ENCODE measurements at regions not wholly inside any gene's neighbourhood (a gene's known extent, or its start where the extent isn't known, plus 50 kb on each side); places are given as distances from the start of the nearest gene placed in this dataset.
"Not testable (repeated sequence)": the region's sequence is repeated elsewhere in the genome, so short reads cannot be mapped to it uniquely, and the experiment has no call there.

DNA sequence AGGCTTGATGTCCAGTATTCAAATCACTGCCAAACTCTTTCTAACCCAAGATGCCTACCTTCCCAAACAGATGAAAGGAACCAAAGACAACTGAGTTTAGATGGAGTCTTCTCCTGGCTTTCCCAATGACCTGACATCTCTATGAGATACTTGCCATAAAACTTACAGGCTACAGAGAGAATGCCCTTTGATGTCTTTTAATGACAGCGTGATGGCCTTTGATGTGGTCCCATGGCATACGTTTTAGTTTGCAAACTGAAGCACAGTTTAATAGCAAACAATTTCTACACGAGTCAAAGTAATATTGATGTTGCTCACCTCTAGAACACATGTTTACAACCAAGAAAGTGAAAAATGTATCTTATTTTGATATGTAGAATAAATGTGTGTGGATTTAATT is 73.2 kb downstream of the ZIC4 start:
- DNase-seq: no peak

DNA sequence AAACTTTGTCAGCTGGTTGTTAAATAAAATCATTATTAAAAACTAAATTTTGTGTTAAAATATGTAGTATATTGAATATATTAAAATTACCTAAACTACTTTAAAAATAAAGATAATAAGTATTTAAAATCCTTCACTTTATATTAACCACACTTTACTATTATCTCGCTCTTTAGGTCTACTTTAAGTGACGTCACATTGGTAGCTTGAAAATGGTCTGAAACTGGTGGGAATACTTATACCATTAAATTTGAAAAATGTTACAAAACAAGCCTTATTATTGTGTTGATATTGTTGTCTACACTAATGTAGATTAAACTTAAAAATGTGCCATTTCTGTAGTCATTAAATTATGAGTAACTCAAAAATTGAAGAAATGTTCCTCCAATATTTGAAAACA is 77.6 kb downstream of the ZIC4 start:
- no peak for DNase-seq

- no peak for DNase-seq
Observed at GRCh38 chr3:147324356-147324755, 82.0 kb downstream of the ZIC4 start.

DNA sequence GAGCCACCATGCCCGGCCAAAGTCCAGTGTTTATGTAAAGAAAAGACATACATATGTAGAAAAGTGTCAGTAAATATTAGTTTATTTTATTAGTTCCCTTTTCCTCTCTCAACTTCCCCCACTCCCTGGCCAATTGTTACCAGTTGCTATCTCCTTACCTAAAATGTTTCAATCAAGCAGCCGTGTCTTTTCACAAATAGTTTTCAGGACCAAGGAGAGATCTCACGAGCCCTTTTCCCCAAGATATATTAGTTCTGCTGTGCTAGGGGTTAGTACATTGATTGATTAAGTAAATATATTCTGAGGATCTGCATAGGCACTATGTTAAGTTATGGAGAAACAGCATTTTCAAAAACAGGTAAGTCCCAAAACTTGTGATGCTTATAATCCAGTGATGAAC is 87.4 kb downstream of the ZIC4 start:
- no peak for DNase-seq

GRCh38 chr3:147317080-147317479 is 89.3 kb downstream of the ZIC4 start:
- not testable (repeated sequence) for DNase-seq

DNA sequence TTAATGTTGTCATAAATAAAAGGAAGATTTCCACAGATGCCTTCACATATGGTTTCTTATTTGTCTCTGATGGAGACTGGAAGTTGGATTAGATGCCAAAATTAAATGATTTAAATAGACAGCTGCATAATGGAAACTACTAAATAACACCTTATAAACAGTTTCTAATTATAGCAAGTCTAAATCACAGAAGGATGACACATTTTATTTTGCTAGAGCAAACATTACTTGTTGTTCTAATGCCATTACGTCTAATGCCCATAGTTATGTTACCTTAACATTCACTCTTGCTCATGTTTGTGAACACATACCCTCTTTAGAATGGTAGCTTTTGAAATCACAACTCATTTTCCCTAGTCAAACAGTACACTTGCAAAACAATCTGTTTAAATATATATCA is 92.8 kb downstream of the ZIC4 start:
- DNase-seq: no peak

DNA sequence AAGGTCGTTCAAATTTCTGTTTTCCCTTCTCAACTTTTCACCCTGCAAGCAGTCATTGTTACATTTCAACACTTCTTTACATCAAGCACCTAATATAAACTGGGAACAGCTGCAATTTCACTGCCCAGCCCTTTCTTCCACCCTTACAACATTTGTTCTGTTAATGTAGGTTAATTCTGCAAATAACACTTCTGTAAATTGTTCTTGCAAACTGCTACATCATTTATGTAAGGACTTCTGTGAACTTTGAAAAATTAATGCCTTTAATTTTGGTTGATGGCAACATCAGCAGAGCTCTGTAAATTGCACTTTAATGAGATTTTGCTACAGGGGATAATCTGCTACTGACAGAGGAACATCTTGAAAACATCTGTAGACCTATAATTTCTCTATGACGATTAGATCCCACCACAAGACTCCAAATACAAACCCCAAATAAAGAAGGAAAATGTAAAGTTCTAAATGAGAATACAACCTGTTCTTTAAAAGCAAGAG is 93.5 kb downstream of the ZIC4 start:
- DNase-seq: no peak

DNA sequence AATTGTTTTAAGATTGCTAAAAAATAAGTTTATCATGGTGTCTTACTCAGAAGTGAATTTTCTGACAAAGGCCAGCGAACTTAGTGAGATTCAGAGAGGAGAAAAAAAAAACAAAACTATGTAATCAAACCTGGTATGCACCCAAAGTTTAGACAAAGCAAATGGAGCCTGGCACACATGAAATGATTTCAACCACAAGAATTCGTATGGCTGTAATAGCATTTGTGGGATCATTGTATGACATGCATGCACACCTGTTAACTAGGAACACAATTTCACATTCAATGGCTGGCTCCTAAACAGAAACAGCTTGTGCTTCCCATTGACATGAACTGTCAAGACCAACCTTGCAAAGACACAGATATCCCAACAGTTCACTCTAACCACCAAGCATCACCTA is 94.6 kb downstream of the ZIC4 start:
- no peak for DNase-seq

- DNase-seq: no peak
Observed at GRCh38 chr3:147305533-147306250, 100.7 kb downstream of the ZIC4 start.

DNA sequence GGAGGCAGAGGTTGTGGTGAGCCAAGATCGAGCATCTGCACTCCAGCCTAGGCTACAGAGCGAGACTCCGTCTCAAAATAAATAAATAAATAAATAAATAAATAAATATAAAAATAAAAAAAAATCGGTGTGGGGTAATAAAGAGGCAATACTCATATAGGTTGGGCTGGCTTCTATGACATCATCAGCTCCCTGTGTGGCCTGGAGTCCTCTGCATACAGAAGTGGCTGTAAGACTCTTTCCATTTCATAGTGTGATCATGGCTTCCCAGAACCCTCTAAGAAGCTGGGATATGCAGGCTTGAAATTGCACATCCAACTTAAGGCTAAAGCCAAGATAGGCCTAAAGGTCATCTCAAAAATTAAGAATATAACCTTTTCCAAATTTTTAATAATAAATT is 101.6 kb downstream of the ZIC4 start:
- no peak for DNase-seq

DNA sequence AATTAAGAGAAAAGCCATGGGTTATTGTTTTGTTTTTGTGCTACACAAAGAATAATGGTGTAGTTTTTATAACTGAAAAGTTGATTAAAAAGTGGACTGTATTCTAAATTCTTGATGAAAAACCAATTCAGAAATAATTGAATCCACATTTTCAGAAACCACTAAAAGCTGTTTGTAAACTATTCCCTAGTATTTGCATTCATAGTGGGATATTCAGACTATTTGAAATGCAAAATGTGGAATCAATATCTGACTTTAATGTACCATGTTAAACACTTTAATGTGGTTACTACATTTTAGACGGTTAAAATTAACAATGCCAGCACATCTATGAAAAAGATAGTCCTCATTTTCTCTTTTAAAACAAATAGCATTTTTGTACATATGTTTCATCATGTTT is 104.6 kb downstream of the ZIC4 start:
- DNase-seq: no peak

DNA sequence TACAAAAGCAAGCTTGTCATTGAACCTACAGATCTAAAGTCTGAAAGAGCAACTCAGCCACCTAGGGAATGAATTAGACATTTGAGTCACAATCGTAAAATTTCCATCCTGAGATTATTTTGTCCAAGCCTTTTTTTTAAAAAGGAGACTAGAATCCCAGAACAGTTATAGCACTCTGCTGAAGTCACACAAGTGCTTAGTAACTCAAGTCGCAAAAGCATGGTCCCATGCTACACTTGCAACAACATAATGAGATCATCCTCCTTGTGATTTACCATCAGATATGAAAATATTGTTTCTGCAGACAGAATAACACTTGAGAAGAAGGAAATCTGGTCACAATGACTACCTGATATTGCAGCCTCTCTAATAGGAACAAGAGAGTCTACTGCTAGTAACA is 106.7 kb downstream of the ZIC4 start:
- DNase-seq: no peak

DNA sequence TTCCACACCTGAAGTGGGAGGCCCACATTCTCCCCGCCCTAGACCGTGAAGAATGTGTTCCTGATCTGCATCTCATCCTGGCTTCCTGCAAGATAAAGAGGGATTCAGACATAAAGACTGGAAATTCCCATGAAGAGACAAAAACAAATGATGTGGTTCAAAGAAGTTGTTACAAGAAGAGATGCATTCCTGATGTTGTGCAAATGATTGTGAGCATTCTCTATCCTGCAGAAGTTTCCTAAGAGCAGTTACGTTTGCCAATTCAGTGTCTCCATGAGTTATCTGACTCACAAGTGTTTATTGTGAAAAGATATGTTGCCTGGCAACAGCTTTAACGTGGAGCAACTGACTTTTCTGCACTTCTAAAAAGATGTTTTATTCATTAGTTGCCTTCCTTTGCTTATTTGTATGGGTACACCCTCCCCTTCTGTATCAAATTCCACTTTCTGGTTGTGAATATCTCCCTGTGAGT is 107.8 kb downstream of the ZIC4 start:
- DNase-seq: no peak

DNA sequence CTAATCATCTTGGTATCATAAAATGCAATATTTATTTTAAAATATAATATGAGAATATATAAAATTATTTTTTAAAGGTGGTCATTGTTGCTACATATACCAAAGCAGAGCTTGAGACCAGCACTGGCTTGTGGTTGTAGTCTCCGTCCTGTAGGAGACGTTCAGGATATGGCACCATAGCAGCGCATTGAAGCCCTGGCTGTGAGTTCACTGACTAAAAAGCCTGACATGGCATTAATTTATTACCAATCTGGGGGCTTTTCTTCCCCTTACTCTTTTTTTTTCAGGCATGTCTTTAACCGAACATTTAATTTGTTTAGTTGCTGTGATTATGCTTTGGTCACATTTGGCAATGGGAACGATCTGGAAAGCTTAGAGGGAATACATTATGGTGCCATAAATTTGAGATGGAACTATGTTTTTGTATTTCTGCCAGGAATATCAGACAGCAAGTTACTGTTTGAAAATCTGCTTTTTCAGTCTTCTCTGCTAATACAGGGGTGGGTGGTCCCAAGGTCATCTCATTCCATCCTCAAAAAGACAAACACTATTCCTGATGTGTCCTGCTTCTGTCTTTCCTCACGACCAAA is 108.5 kb downstream of the ZIC4 start:
- DNase-seq: no peak

DNA sequence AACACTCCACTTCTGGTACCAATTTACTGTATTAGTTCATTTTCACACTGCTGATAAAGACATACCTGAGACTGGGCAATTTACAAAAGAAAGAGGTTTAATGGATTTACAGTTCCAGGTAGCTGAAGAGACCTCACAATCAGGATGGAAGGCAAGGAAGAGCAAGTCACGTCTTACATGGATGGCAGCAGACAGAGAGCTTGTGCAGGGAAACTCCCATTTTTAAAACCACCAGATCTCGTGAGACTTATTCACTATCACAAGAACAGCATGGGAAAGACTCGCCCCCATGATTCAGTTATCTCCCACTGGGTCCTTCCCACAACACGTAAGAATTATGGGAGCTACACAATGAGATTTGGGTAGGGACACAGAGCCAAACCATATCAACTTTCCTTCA is 119.0 kb downstream of the ZIC4 start:
- DNase-seq: not testable (repeated sequence)

DNA sequence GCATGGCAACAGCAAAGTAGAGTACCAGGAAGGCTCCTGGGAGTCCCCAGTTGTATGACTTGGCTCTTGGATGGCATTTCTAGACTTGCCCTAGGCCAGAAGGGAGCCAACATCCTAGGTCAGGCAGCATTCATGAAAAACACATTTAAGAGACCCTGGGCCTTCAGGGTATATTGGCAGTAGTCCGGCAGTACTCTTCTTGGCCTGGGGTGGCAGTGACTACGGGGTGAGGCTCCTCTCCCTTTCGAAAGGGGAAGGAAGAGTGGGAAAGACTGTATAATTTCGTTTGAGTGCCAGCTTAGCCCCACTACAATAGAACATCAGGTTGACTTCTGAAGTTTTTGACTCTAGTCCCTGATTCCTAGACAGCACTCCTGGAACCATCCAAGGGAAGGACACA is 136.4 kb downstream of the ZIC4 start:
- no peak for DNase-seq

GRCh38 chr3:147267434-147267833 is 138.9 kb downstream of the ZIC4 start:
- no peak for DNase-seq

GRCh38 chr3:147257944-147258343 is 148.4 kb downstream of the ZIC4 start:
- DNase-seq: peak; percentile 8

DNA sequence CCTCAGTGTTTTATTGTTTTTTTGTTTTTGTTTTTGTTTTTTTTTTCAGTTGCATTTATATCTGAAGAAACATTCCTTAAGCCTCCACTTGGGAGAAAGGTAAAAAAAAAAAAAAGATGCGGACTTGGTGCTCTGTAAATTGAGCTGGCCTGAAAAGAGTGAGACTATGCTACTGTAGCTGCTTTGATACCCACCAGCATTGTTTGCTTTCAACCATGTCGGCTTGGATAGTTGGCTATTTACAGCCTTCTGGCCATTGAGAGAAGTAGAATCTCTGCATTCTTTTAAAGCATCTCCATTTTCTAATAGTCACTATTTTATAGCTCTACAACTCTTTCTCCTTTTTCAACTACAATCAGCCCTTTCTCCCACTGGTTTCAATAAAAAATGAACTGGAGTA is 149.6 kb downstream of the ZIC4 start:
- DNase-seq: no peak

GRCh38 chr3:147246906-147247305 is 159.4 kb downstream of the ZIC4 start:
- no peak for DNase-seq

GRCh38 chr3:147245638-147246037 is 160.7 kb downstream of the ZIC4 start:
- DNase-seq: not testable (repeated sequence)

DNA sequence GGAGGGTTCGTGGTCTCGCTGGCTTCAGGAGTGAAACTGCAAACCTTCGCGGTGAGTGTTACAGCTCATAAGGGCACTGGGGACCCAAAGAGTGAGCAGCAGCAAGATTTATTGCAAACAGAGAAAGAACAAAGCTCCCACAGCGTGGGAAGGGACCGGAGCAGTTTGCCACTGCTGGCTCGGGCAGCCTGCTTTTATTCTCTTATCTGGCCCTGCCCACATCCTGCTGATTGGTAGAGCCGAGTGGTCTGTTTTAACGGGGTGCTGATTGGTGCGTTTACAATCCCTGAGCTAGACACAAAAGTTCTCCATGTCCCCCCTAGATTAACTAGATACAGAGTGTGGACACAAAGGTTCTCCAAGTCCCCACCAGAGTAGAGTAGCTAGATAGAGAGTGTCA is 161.3 kb downstream of the ZIC4 start:
- DNase-seq: not testable (repeated sequence)

DNA sequence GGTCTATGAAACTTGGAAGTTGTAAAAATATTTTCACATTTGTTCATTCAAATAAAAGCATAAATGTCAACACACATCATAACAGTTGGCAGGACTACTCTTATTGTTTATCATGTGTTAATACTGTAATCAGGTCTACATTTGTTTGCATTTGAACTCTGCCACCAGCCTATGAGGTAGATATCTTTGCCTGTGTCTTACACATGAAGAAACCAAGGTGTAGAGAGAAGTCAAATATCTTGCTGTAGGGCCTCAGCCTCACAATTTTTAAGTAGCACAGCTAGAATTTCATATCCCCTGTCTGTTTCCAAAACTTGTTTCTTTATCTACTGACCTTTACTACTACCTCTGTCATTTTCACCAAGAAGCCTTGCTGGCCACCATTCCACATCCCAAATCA is 161.9 kb downstream of the ZIC4 start:
- no peak for DNase-seq

GRCh38 chr3:147240581-147240980 is 165.8 kb downstream of the ZIC4 start:
- no peak for DNase-seq

- DNase-seq: no peak
Observed at GRCh38 chr3:147237991-147238390, 168.4 kb downstream of the ZIC4 start.

All from retina (tissue), 1 donor.